ENCODE measurements at regions not wholly inside any gene's neighbourhood (a gene's known extent, or its start where the extent isn't known, plus 50 kb on each side); places are given as distances from the start of the nearest gene placed in this dataset.

DNA sequence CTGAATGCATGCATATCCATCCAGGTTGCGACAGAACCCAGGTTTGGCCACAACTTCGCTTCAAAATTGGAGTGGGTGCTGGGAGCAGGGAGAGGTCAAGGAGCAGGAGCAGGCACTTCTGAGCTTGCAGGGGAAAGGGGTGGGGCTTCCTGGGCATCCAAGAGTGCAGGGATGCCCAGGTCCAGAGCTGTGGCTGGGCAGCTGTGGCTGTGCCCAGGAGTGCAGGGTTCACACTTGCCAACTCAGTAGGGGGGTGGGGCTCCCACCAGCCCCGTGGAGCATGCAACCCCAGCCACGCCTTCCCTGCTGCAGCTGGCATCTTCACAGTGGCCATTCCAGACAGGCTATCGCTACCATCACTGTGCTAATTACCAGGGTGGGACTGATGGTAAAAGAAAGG is 115.3 kb upstream of the MTNR1B start:
- H2AK5ac ChIP-seq (ENCODE audit: insufficient read length, low read length), result no peak overlapping the region
- no peak overlapping the region for H2BK15ac ChIP-seq (ENCODE audit: low read depth, low read length)
- no peaks in the 10 kb centered on the region for H4K20me1 ChIP-seq (ENCODE audit: control insufficient read depth, insufficient read depth, insufficient read length)
- no peak overlapping the region for H2AFZ ChIP-seq (ENCODE audit: low read length)
- no peaks in the 10 kb centered on the region for H3K79me2 ChIP-seq (ENCODE audit: insufficient read depth, low read length)
- no CpG with 5 or more reads among the region's 5 CpGs for whole genome bisulfite sequencing (ENCODE audit: extremely low coverage, insufficient read length, low lambda C conversion rate)
- H3T11ph ChIP-seq (ENCODE audit: low read length), result no peak overlapping the region
- Mint-ChIP-seq H3K9me3 (no peaks in the 10 kb centered on the region; a peak in 2 of 5 replicates), H3K27me3 (ENCODE audit: low read depth) (no peaks in the 10 kb centered on the region), H3K4me3 (no peak overlapping the region), H3K27ac (no peak overlapping the region; a peak in 1 of 7 replicates), H3K4me1 (no peaks in the 10 kb centered on the region), H3K36me3 (ENCODE audit: insufficient read depth in 1 of 3, low read depth in 3 of 3) (peaks cover 0 to 8% (median 6%) of the 10 kb centered on the region in 3 experiments; a peak in 3 of 7 replicates)
- no peaks in the 10 kb centered on the region for H3K27me3 ChIP-seq (ENCODE audit: insufficient read depth, low read length)
- H4K91ac ChIP-seq (ENCODE audit: insufficient read length, low read depth, low read length), result no peak overlapping the region
- TF ChIP-seq, protein P1, sequence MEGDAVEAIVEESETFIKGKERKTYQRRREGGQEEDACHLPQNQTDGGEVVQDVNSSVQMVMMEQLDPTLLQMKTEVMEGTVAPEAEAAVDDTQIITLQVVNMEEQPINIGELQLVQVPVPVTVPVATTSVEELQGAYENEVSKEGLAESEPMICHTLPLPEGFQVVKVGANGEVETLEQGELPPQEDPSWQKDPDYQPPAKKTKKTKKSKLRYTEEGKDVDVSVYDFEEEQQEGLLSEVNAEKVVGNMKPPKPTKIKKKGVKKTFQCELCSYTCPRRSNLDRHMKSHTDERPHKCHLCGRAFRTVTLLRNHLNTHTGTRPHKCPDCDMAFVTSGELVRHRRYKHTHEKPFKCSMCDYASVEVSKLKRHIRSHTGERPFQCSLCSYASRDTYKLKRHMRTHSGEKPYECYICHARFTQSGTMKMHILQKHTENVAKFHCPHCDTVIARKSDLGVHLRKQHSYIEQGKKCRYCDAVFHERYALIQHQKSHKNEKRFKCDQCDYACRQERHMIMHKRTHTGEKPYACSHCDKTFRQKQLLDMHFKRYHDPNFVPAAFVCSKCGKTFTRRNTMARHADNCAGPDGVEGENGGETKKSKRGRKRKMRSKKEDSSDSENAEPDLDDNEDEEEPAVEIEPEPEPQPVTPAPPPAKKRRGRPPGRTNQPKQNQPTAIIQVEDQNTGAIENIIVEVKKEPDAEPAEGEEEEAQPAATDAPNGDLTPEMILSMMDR (conservative IDR thresholded peaks at IDR 0.05), result no peak
- no peak overlapping the region for H3K9ac ChIP-seq (ENCODE audit: extremely low read depth, insufficient read length, low read length)
- H3K4me1 ChIP-seq (ENCODE audit: insufficient read depth, low read length), result no peaks in the 10 kb centered on the region
- no peaks in the 10 kb centered on the region for H3K9me3 ChIP-seq (ENCODE audit: control insufficient read depth, low read depth, low read length)
- H3K23ac ChIP-seq (ENCODE audit: insufficient read length, low read depth, low read length), result no peak overlapping the region
- H3K4me2 ChIP-seq (ENCODE audit: insufficient read depth, insufficient read length, low read length), result no peak overlapping the region
- no peak overlapping the region for H2BK20ac ChIP-seq (ENCODE audit: low read depth, low read length, poor library complexity, severe bottlenecking)
- no peak overlapping the region for H4K5ac ChIP-seq (ENCODE audit: insufficient read length, low read depth, low read length)
- DNase-seq, result no peak
- no peak overlapping the region for H4K8ac ChIP-seq (replicated peaks; ENCODE audit: insufficient read length, low read depth, low read length)
- H3K18ac ChIP-seq (ENCODE audit: insufficient read length, low read depth, low read length), result no peak overlapping the region
- no peak overlapping the region for H2BK12ac ChIP-seq (ENCODE audit: insufficient read length, low read depth, low read length)
- no peak overlapping the region for H3K27ac ChIP-seq (ENCODE audit: insufficient read length, low read depth, low read length)
- H2BK120ac ChIP-seq (ENCODE audit: low read depth, low read length, poor library complexity, severe bottlenecking), result no peak overlapping the region
- no peak overlapping the region for H2BK5ac ChIP-seq (ENCODE audit: insufficient read length, low read length)
- no peaks in the 10 kb centered on the region for H3K79me1 ChIP-seq (ENCODE audit: insufficient read depth, low read depth, low read length, poor library complexity, severe bottlenecking)
- no peak overlapping the region for H3K14ac ChIP-seq (ENCODE audit: insufficient read depth, low read length)
- no peak overlapping the region for H3K4ac ChIP-seq (ENCODE audit: low read depth, low read length)
- no peak overlapping the region for H3K56ac ChIP-seq (ENCODE audit: insufficient read length, low read depth, low read length)
- no peaks in the 10 kb centered on the region for H3K23me2 ChIP-seq (ENCODE audit: insufficient read length, low read depth, low read length, poor library complexity, severe bottlenecking)
